Keratinocyte (primary cell): ENCODE measurements at regions not wholly inside any gene's neighbourhood (a gene's known extent, or its start where the extent isn't known, plus 50 kb on each side); places are given as distances from the start of the nearest gene placed in this dataset.
"Not testable (repeated sequence)": the region's sequence is repeated elsewhere in the genome, so short reads cannot be mapped to it uniquely, and the experiment has no call there.

Source experiments
- DNase-seq: peaks from one replicate; pipeline ENCODE4 v3.0.0-alpha.2; 2011; ENCODE audit warnings: low read depth, missing footprints, low spot score
- FAIRE-seq: peaks from 2 replicates; lab custom pipeline; 2011; peaks lifted over from hg19 to GRCh38; lab: Jason Lieb, UNC
- H2AFZ ChIP-seq: 2 replicates; pipeline ENCODE4 v1.6.0; 2012; ENCODE audit warnings: low read length, control low read depth, inconsistent platforms; ENCODE audit not compliant: control insufficient read depth
- H3K27ac ChIP-seq: 2 replicates; pipeline ENCODE4 v1.5.1; 2011; ENCODE audit warnings: low read length; ENCODE audit not compliant: control insufficient read depth, insufficient read depth
- H3K27me3 ChIP-seq: 3 replicates; pipeline ENCODE4 v1.6.0; 2011; ENCODE audit warnings: low read length; ENCODE audit not compliant: control insufficient read depth, insufficient read depth; ENCODE audit errors: extremely low read depth
- H3K36me3 ChIP-seq, 2 experiments: 2 replicates in 1 of 2; 3 replicates in 1 of 2; pipeline ENCODE4 v1.5.1; 2011; ENCODE audit warnings: low read length in 2 of 2, mild to moderate bottlenecking in 1 of 2; ENCODE audit not compliant: control insufficient read depth in 2 of 2, insufficient read depth in 2 of 2; ENCODE audit errors: extremely low read depth in 1 of 2
- H3K4me1 ChIP-seq: 3 replicates; pipeline ENCODE4 v1.5.1; 2011; ENCODE audit warnings: low read length; ENCODE audit not compliant: control insufficient read depth, insufficient read depth; ENCODE audit errors: extremely low read depth
- H3K4me2 ChIP-seq: 3 replicates; pipeline ENCODE4 v1.6.0; 2011; ENCODE audit warnings: low read depth, low read length; ENCODE audit not compliant: control insufficient read depth, insufficient read depth; ENCODE audit errors: extremely low read depth
- H3K4me3 ChIP-seq, 3 experiments: fragments of 200-600 bp in 1 of 3; sonication (generic) in 1 of 3; 2 replicates in 2 of 3; 3 replicates in 1 of 3; pipeline ENCODE4 v1.5.1; 2011 to 2016; ENCODE audit warnings: low read length in 3 of 3, mild to moderate bottlenecking in 3 of 3, control low read depth in 2 of 3, inconsistent platforms in 1 of 3, low read depth in 1 of 3, mixed read lengths in 1 of 3, mixed run types in 1 of 3, moderate library complexity in 1 of 3; ENCODE audit not compliant: control insufficient read depth in 2 of 3, insufficient read depth in 2 of 3; ENCODE audit errors: extremely low read depth in 1 of 3
- H3K79me2 ChIP-seq: 2 replicates; pipeline ENCODE4 v1.6.0; 2012; ENCODE audit warnings: low read length; ENCODE audit not compliant: control insufficient read depth, insufficient read depth
- H3K9ac ChIP-seq: 3 replicates; pipeline ENCODE4 v1.6.0; 2011; ENCODE audit warnings: low read length; ENCODE audit not compliant: control insufficient read depth, insufficient read depth; ENCODE audit errors: extremely low read depth
- H3K9me1 ChIP-seq: 3 replicates; pipeline ENCODE4 v1.6.0; 2011; ENCODE audit warnings: low read length; ENCODE audit not compliant: control insufficient read depth, insufficient read depth; ENCODE audit errors: extremely low read depth
- H3K9me3 ChIP-seq: 2 replicates; pipeline ENCODE4 v1.5.1; 2012; ENCODE audit warnings: low read depth, low read length; ENCODE audit not compliant: control insufficient read depth
- H4K20me1 ChIP-seq: 3 replicates; pipeline ENCODE4 v1.6.0; 2011; ENCODE audit warnings: low read length; ENCODE audit not compliant: control insufficient read depth, insufficient read depth; ENCODE audit errors: extremely low read depth
- EZH2 ChIP-seq: IDR thresholded peaks from one replicate; pipeline ENCODE4 v1.6.1; 2012; ENCODE audit warnings: inconsistent platforms, mild to moderate bottlenecking, low read length, moderate library complexity
- dilution Hi-C: fragments of 300-500 bp; cut with MboI; formaldehyde crosslinking; loops from one replicate; pipeline ENCODE4 v1.7.0; 2020; ENCODE audit warnings: low sequenced_read_pairs; ENCODE audit not compliant: extremely low pct_ligation_motif_present
- TF ChIP-seq, protein P1 (sequence below), 3 experiments: IDR thresholded peaks in 1 of 3; conservative IDR thresholded peaks in 1 of 3; optimal IDR thresholded peaks in 1 of 3; 2 replicates in 2 of 3; 3 replicates in 1 of 3; pipeline versions ENCODE3 to v1.5.1; 2011; ENCODE audit warnings: low read length in 3 of 3, mild to moderate bottlenecking in 3 of 3, moderate library complexity in 2 of 3, control low read depth in 1 of 3, inconsistent platforms in 1 of 3; ENCODE audit not compliant: insufficient read depth in 2 of 3; ENCODE audit errors: extremely low read depth in 1 of 3

DNA sequence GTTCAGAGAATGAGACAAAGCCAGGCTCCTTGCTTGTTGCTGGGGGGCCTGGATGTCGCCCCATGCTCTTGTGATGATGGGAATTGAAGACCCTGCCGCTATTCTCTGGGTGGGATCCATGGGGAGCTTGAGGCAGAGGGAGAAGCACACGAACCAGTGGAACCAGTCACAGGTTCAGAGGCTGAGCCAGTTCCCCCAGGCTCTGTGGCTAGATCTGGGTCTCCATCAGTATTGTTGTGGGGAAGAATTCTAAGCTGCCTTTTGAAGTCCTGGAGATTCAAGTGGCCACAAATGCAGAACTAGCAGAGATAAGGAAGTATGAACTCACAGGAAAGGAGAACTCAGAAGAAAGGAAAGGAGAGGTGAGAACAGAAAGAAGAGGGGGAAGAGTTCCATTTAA is 219.4 kb downstream of the MSX2 start:
- H3K27ac ChIP-seq: no peak overlapping the region
- TF ChIP-seq, protein P1, sequence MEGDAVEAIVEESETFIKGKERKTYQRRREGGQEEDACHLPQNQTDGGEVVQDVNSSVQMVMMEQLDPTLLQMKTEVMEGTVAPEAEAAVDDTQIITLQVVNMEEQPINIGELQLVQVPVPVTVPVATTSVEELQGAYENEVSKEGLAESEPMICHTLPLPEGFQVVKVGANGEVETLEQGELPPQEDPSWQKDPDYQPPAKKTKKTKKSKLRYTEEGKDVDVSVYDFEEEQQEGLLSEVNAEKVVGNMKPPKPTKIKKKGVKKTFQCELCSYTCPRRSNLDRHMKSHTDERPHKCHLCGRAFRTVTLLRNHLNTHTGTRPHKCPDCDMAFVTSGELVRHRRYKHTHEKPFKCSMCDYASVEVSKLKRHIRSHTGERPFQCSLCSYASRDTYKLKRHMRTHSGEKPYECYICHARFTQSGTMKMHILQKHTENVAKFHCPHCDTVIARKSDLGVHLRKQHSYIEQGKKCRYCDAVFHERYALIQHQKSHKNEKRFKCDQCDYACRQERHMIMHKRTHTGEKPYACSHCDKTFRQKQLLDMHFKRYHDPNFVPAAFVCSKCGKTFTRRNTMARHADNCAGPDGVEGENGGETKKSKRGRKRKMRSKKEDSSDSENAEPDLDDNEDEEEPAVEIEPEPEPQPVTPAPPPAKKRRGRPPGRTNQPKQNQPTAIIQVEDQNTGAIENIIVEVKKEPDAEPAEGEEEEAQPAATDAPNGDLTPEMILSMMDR (optimal IDR thresholded peaks at IDR 0.05 in 1 of 3, IDR thresholded peaks at IDR 0.05 in 1 of 3, conservative IDR thresholded peaks at IDR 0.05 in 1 of 3; ENCODE audit: extremely low read depth in 1 of 3, insufficient read depth in 2 of 3, low read length in 3 of 3): no peak
- TF ChIP-seq EZH2: no peak
- FAIRE-seq (no peak), DNase-seq (no peak)
- no peak overlapping the region for H3K4me2 ChIP-seq
- H4K20me1 ChIP-seq: no peaks in the 10 kb centered on the region
- dilution Hi-C loops: no loop called here
- H3K9me1 ChIP-seq: no peaks in the 10 kb centered on the region
- H3K4me1 ChIP-seq: no peaks in the 10 kb centered on the region
- no peaks in the 10 kb centered on the region for H3K9me3 ChIP-seq
- H3K9ac ChIP-seq: no peak overlapping the region
- no peaks in the 10 kb centered on the region for H3K79me2 ChIP-seq
- H3K4me3 ChIP-seq: no peak overlapping the region
- no peaks in the 10 kb centered on the region for H3K36me3 ChIP-seq
- H2AFZ ChIP-seq: no peak overlapping the region
- no peaks in the 10 kb centered on the region for H3K27me3 ChIP-seq

DNA sequence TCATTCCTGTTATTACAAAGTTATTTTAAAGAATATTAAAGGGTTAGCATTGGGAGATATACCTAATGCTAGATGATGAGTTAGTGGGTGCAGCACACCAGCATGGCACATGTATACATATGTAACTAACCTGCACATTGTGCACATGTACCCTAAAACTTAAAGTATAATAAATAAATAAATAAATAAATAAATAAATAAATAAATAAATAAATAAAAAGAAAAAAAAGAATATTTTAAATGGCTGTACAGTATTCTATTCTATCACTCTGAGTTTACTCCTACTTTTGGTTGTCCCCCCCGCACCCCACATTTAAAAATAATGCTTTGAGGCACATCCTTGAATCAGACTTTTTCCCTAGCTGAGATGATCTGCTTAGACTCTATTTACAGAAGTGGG is 218.6 kb downstream of the MSX2 start:
- H3K27me3 ChIP-seq, dilution Hi-C loops: not testable (repeated sequence)

More for the DNA sequence above, 218.6 kb downstream of the MSX2 start:
- not testable (repeated sequence) for H3K4me3 ChIP-seq, H3K9me1 ChIP-seq, H3K4me2 ChIP-seq, H3K4me1 ChIP-seq, H3K79me2 ChIP-seq, H3K9ac ChIP-seq, DNase-seq, H3K36me3 ChIP-seq, FAIRE-seq, H3K27ac ChIP-seq, H4K20me1 ChIP-seq, H3K9me3 ChIP-seq, H2AFZ ChIP-seq
